ENCODE measurements at regions not wholly inside any gene's neighbourhood (a gene's known extent, or its start where the extent isn't known, plus 50 kb on each side); places are given as distances from the start of the nearest gene placed in this dataset.

- no peak for DNase-seq
Observed at GRCh38 chr6:43914272-43915147, 144.5 kb downstream of the VEGFA start.

DNA sequence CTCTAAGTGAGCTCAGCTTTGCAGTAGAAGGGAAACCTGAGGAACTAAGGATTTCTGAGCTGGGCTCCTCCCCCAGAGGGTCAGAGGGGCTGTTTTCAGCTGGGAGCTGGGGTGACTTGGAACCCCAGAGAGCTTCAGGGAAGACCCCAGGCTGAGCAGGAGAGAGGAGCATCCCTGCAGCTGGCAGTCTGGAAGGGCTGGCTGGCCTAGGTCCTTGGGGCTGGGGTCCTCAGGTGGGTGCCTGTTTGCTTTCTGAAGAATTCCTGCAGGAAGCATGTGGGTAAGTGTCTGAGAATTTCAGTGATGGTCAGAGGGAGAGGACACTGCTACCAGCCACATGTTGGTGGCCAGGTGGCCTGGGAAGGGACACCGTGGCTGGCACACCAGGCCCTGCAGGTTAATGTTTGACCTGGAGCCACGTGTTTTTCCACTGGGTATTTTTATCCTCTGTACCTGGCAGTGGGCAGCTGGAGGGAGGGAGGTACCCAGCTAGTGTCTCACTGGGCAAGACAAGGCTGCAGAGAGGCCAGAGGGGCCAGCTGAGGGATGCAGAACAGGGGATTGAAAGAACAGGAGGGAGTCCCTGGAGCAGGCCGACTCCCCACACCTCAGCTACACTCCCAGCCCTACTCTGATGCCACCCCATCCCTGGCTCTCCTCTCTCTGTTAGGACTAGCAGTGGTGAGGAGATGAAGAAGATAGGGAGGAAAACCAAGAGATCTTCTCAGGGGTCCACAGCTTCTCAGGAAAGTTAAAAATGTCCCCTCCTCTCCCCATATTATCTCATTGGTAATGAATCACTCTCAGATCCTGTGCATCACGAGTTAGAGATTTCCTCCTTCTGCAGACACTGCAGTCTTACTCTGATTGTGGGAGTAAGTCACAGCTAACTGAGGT is 143.6 kb downstream of the VEGFA start:
- no peak for DNase-seq

DNA sequence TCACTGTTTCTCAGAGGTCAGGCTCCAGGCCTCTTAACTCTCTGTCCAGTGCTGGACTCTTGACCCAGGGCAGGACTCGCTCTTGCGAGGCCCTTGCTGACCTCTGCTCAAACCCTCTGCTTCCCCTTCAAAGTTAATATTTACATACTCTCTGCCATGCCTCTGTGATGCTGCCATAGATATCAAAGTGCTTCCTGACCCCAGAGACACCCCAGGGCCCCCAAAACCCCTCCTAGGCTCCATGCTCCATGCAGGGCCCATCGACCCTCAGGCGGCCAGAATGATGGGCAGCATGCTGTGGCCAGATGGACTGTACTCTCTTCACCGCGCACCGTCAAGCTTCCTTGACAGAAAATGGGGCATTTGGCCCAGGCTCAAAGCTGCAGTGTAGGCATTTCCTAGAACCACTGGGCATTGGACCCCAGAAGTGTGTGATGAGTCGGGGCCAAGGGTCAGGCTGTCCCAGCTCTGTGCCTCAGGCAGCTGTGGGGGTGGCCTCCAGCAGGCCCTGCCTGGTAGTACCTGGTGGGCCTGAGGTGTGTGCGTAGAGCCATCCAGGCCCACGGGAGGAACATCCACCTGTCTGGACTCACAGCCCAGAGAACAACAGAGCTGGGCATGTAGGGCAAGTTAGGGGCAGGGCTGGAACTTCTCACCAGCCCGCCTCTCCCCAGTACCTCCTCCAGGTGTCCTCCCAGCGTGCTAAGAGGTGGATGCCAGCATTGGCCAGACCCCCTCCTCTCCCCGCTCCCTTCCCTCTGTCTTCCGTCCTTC is 142.8 kb downstream of the VEGFA start:
- DNase-seq = no peak

DNA sequence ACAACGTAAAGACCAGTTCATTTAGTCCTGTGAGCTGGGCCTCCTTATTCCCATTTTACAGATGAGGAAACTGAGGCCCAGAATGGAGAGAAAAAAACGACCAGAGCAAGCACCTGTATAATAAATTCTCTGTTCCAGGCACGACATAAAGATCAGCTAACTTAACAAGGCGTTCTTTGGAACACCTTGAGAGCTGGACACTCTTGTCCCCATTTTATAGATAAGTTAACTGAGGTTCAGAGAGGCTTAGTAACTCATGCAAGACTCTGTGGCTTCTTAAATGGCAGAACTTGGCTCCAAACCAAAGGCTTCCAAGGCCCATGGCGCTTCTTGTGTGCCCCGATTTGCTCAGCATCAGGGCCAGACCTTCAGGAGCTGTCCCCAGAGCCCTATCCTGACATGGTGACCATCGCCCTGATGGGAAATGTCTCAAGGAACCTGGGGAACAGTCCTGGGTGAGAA is 142.1 kb downstream of the VEGFA start:
- no peak for DNase-seq

GRCh38 chr6:43911354-43912115 is 141.5 kb downstream of the VEGFA start:
- DNase-seq = peak; percentile 41

- DNase-seq = no peak
Observed at GRCh38 chr6:43910638-43911353, 140.8 kb downstream of the VEGFA start.

- no peak for DNase-seq
Observed at GRCh38 chr6:43910149-43910637, 140.2 kb downstream of the VEGFA start.

- no peak for DNase-seq
Observed at GRCh38 chr6:43909474-43910148, 139.6 kb downstream of the VEGFA start.

DNA sequence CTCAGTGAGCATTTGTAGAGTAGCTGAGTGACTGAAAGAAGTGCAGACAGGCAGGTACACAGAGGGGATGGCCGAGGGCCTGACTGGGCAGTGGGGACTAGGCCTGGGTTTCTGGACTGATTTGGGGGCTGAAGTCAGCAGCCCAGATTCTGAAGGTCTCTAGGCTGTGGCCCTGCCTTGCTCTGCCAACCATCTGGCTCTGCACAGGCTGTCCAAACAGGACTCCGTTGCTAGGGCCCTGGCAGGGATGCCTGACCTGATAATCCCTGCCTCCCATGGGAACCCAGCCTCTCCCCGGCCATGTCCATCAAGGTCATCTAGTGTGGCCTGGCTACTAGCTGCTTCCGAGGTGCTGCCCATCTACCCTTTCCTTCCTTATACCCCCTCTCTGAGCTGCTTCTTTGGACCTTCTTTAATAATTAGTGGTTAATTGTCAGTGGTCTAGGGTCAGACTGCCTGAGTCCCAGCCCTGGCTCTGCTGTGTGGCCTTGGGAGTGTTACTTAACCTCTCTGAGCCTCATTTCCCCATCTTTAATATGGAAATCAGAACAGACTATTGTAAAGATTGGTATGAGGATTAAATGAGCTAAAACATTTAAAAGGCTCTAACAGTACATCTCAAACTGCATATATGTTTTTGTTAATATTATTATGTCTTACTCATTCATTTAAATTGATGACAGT is 137.9 kb downstream of the VEGFA start:
- no peak for DNase-seq

DNA sequence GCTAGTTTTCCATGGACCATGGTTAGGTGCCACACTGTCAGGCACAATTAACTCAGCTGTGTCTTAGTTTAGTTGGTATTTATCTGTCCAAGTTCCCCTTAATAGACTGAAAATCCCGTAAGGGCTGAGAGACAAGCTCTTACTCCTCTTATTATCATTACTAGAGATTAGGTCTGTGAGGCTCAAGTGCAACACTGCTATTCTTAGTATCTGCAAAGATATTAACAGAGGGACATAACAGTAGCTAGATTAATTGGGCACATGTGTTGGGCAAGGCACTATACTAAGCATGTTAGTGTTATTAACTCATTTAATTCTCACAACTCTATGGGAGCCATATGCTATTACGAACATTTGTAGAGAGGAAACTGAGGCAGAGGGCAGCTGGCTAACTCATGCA is 137.3 kb downstream of the VEGFA start:
- no peak for DNase-seq

- DNase-seq = no peak
Observed at GRCh38 chr6:43904311-43905123, 134.5 kb downstream of the VEGFA start.

DNA sequence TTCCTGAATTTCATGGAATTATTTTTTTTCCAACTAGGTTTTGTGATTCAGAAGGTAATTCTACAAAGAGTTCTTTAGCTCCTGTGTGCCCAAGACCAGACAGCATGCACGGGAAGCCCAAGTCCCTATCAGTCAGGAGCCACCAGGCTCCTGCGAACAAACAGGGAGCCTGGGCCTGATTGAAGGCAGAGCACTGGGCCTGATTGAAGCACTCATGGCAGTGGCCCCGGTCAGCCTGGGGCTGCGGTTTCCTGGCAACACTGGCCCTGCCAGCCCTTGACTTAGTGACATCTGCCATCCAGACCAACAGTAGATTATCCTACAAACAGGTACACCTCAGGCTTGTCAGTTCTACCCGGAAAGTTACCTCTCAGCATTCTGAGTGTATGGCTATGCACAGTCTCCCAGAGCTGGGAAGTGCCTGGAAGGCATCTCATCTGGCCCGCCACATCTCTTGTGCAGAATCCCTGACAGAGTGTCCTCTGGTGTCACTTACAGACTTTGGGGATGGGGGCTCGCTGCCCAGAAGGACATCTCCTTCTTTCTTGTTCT is 133.8 kb downstream of the VEGFA start:
- no peak for DNase-seq

- no peak for DNase-seq
Observed at GRCh38 chr6:43901733-43902230, 131.8 kb downstream of the VEGFA start.

DNA sequence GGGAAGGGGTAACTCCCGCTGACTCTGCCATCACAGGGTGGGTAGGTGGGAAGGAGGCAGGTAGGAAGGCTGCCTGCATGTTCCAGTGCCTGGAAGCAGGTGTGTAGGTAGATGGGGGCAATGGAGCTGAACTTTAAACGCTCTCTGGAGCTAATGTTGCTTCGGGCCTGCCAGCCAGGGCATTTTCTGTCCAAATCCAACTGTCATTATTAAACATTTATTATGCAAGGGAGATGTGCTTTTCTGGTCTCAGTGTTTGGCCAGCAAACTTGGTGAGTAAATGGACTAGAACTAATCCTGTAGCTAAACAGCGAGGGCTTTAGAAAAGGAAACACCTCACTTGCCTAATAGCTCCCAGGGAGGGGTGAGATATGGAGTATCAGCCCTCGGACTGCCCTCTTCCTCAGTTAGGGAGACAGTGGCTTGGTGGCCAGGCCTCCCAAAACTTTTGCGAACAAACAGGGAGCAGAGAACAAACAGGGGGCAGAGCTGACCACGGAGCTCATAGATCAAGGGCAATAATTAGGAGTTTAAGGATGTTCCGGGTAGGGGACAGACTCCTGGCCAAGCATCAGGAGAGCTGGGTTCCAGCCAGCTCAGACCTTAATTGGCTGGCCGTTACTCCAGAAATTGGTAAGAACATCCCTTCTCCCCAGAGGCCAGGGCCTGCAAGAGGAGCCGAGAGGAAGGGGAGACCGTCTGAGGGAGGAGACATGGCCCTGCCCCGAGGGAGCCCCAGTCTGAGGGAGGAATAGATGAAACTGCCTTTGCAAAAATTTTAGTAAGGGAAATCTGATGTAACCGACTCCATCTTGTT is 131.1 kb downstream of the VEGFA start:
- DNase-seq = no peak

GRCh38 chr6:43900560-43900915 is 130.5 kb downstream of the VEGFA start:
- no peak for DNase-seq

GRCh38 chr6:43899830-43900229 is 129.8 kb downstream of the VEGFA start:
- DNase-seq = no peak

DNA sequence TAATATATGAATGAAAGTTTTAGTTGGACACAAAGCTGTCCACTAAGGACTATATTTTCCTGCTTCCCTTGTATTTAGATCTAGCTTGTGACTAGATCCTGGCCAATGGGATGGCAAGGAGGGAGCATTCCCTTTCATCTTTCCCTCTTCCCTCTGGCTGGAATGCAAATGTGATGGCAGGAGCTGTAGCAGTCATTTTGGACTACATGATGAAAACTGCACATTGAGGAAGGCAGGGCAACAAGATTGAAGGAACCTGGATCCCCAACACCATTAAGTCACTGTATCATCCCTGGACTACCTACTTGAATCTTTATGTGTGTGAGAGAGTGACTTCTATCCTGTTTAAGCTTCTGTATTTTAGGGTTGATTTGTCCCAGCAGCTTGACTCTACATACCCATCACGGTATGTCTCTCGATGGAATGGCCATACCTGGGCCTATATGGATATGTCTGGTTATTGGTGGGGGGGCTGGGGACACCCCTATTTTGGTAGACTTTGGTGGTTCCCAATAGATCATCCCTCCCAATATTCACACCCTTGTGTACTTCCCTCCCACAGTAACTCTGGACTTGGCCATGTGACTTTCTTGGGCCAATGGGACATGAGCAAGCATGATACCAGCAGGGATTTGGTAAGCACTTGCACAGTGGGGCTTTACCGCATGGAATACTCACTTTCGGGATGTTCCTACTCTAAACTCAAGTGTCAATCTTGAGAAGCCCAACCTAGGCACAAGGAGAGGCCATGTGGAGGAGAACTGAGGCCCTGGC is 128.5 kb downstream of the VEGFA start:
- no peak for DNase-seq

Data from NCI-H526 treated with DMSO at 0.1 percent for 48 hours (cell line).